ENCODE measurements at regions not wholly inside any gene's neighbourhood (a gene's known extent, or its start where the extent isn't known, plus 50 kb on each side); places are given as distances from the start of the nearest gene placed in this dataset.

DNA sequence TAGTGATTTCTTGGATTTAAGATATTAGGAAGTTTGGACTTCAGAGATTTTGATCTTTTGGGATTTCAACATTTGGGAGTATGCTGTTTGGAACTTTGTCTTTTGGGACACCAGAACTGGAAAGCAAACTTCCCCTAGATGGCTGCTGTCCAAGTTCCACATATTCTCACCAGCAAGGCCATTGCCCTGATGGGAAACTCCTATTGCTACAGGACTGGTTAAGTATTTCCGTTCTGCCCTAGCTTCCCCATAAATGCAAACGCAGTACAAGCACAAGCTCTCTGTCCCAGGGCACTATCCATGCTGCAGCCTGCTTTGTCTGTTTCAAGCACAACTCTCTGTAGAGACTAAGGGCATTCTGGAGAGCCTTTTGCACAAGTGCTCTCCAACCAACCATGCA is 79.3 kb upstream of the SLC25A13 start:
- Mint-ChIP-seq H3K27me3 (ENCODE audit: unreplicated experiment) (no peaks in the 10 kb centered on the region), H3K27ac (ENCODE audit: unreplicated experiment) (no peak overlapping the region), H3K4me1 (ENCODE audit: low read depth, unreplicated experiment) (no peaks in the 10 kb centered on the region), H3K4me3 (ENCODE audit: low read depth, unreplicated experiment) (no peak overlapping the region), H3K9me3 (ENCODE audit: low read depth, unreplicated experiment) (peaks cover 4% of the 10 kb centered on the region), H3K36me3 (ENCODE audit: insufficient read depth, unreplicated experiment) (no peaks in the 10 kb centered on the region)
- intact Hi-C loops (cut with micrococcal nuclease; ENCODE audit: unreplicated experiment), result no loop called here
- no peak for DNase-seq
- CTCF ChIA-PET, result no interaction called here
- BruUV-seq (replicated peaks), result no TSS peak
- TF ChIP-seq, protein P1, sequence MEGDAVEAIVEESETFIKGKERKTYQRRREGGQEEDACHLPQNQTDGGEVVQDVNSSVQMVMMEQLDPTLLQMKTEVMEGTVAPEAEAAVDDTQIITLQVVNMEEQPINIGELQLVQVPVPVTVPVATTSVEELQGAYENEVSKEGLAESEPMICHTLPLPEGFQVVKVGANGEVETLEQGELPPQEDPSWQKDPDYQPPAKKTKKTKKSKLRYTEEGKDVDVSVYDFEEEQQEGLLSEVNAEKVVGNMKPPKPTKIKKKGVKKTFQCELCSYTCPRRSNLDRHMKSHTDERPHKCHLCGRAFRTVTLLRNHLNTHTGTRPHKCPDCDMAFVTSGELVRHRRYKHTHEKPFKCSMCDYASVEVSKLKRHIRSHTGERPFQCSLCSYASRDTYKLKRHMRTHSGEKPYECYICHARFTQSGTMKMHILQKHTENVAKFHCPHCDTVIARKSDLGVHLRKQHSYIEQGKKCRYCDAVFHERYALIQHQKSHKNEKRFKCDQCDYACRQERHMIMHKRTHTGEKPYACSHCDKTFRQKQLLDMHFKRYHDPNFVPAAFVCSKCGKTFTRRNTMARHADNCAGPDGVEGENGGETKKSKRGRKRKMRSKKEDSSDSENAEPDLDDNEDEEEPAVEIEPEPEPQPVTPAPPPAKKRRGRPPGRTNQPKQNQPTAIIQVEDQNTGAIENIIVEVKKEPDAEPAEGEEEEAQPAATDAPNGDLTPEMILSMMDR (IDR thresholded peaks at IDR 0.05; ENCODE audit: unreplicated experiment), result no peak

DNA sequence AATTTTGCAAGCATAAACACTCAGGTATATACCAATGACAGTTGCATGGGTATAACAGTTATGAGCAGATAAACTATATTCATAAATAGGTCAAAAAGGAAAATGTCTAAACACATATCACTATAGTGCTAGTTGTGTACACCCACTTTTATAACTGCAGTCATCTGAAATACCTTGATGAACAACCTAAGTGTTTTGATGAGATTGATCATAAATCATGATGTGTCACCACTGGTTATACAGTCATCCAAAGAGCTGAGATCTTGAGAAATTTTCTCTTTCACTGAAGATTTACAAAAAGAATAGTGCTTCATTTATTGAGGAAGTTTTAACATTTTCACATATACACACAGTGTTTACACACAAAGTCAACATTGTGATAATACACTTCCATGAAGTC is 78.6 kb upstream of the SLC25A13 start:
- H3K36me3 Mint-ChIP-seq (ENCODE audit: insufficient read depth, unreplicated experiment), result no peaks in the 10 kb centered on the region
- no peak overlapping the region for H3K27ac Mint-ChIP-seq (ENCODE audit: unreplicated experiment)
- BruUV-seq (replicated peaks), result no TSS peak
- no peak overlapping the region for H3K4me3 Mint-ChIP-seq (ENCODE audit: low read depth, unreplicated experiment)
- no peaks in the 10 kb centered on the region for H3K27me3 Mint-ChIP-seq (ENCODE audit: unreplicated experiment)
- intact Hi-C loops (cut with micrococcal nuclease; ENCODE audit: unreplicated experiment), result no loop called here
- no peak for DNase-seq
- CTCF ChIA-PET, result no interaction called here
- H3K4me1 Mint-ChIP-seq (ENCODE audit: low read depth, unreplicated experiment), result no peaks in the 10 kb centered on the region
- TF ChIP-seq, protein P1 (IDR thresholded peaks at IDR 0.05; ENCODE audit: unreplicated experiment), result no peak
- peaks cover 4% of the 10 kb centered on the region for H3K9me3 Mint-ChIP-seq (ENCODE audit: low read depth, unreplicated experiment)

DNA sequence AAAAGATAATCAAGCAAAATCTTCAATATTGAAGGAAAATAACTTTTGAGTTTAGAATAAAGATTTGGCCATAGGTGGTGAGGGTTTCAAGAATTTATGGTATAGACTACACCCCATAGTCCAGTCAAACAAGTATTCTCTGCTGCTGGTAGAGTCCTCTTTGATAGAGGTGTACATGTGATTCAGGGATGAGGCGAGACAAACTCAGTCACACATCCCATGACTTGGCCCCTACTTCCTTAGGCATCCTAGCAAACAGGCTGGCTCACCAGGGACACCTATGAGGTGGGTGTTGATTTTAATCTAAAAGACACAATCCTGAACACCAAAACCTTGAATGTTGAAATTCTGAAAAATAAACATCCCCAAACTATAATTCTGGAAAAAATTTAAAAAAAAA is 78.1 kb upstream of the SLC25A13 start:
- peaks cover 4% of the 10 kb centered on the region for H3K9me3 Mint-ChIP-seq (ENCODE audit: low read depth, unreplicated experiment)
- H3K36me3 Mint-ChIP-seq (ENCODE audit: insufficient read depth, unreplicated experiment), result no peaks in the 10 kb centered on the region
- TF ChIP-seq, protein P1 (IDR thresholded peaks at IDR 0.05; ENCODE audit: unreplicated experiment), result no peak
- DNase-seq, result no peak
- H3K4me1 Mint-ChIP-seq (ENCODE audit: low read depth, unreplicated experiment), result no peaks in the 10 kb centered on the region
- CTCF ChIA-PET, result no interaction called here
- BruUV-seq (replicated peaks), result no TSS peak
- intact Hi-C loops (cut with micrococcal nuclease; ENCODE audit: unreplicated experiment), result no loop called here
- H3K27ac Mint-ChIP-seq (ENCODE audit: unreplicated experiment), result no peak overlapping the region
- no peak overlapping the region for H3K4me3 Mint-ChIP-seq (ENCODE audit: low read depth, unreplicated experiment)
- no peaks in the 10 kb centered on the region for H3K27me3 Mint-ChIP-seq (ENCODE audit: unreplicated experiment)

DNA sequence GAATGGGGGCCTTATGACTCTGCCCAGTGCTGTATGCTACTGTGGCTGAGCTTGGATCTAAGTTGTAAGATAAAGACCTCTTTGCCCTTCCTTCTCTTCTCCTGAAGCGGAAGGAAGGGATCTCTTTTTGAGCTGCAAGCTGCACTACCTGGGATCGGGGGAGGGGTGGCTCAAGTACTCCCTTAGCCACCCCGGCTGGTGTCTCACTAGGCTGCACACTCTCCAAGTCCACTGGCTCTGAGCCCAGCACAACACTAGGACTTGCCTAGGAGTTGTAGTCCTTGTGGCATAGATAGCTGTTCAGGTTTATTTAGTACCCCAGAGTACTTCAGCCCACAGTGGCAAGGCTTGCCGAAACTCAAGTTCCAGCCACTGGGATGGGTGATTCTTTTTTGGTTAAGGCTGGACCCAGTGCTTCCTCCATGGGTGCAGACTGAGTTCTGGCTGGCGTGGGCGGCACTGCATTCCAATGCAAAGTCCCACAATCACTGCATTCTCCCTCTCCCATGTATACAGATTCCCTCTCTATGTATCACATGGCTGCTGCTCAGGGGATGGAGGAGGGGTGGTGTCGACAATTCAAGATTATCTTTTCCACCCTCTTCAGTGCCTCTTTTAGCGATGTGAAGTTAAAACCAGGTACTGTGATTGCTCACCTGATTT is 76.2 kb upstream of the SLC25A13 start:
- no peak overlapping the region for H3K4me3 Mint-ChIP-seq (ENCODE audit: low read depth, unreplicated experiment)
- no peak overlapping the region for H3K27ac Mint-ChIP-seq (ENCODE audit: unreplicated experiment)
- CTCF ChIA-PET, result interaction anchor here (0.9 kb wide), 1 partner anchor 9 kb away, joined by 3 read pairs; no protein-coding TSS in a partner anchor
- no peaks in the 10 kb centered on the region for H3K4me1 Mint-ChIP-seq (ENCODE audit: low read depth, unreplicated experiment)
- TF ChIP-seq, protein P1 (IDR thresholded peaks at IDR 0.05; ENCODE audit: unreplicated experiment), result no peak
- no peaks in the 10 kb centered on the region for H3K9me3 Mint-ChIP-seq (ENCODE audit: low read depth, unreplicated experiment)
- H3K36me3 Mint-ChIP-seq (ENCODE audit: insufficient read depth, unreplicated experiment), result no peaks in the 10 kb centered on the region
- intact Hi-C loops (cut with micrococcal nuclease; ENCODE audit: unreplicated experiment), result no loop called here
- no peak for DNase-seq
- no peaks in the 10 kb centered on the region for H3K27me3 Mint-ChIP-seq (ENCODE audit: unreplicated experiment)
- BruUV-seq (replicated peaks), result no TSS peak

Measured in Calu3 (cell line).